Effector memory CD4-positive, alpha-beta T cell (primary cell): ENCODE measurements at regions not wholly inside any gene's neighbourhood (a gene's known extent, or its start where the extent isn't known, plus 50 kb on each side); places are given as distances from the start of the nearest gene placed in this dataset.
"Not testable (repeated sequence)": the region's sequence is repeated elsewhere in the genome, so short reads cannot be mapped to it uniquely, and the experiment has no call there.

ENCODE experiments used
- DNase-seq, 3 donors: peaks; one replicate each; pipeline ENCODE4 v3.0.0-alpha.2; 2020
- H3K27ac ChIP-seq: 2 replicates; pipeline ENCODE4 v1.7.0; 2013; ENCODE audit warnings: mild to moderate bottlenecking, low read length, moderate library complexity; ENCODE audit not compliant: insufficient read depth, poor library complexity, severe bottlenecking
- H3K27me3 ChIP-seq: replicated peaks from 2 replicates; pipeline ENCODE4 v1.7.0; 2013; ENCODE audit warnings: mild to moderate bottlenecking, low read length; ENCODE audit not compliant: insufficient read depth, control insufficient read depth, poor library complexity, severe bottlenecking
- H3K36me3 ChIP-seq: 2 replicates; pipeline ENCODE4 v1.7.0; 2013; ENCODE audit warnings: mild to moderate bottlenecking, low read length, moderate library complexity; ENCODE audit not compliant: control insufficient read depth, insufficient read depth
- H3K4me1 ChIP-seq: 2 replicates; pipeline ENCODE4 v1.7.0; 2013; ENCODE audit warnings: low read length, mild to moderate bottlenecking; ENCODE audit not compliant: control insufficient read depth, insufficient read depth, poor library complexity, severe bottlenecking
- H3K4me3 ChIP-seq: 2 replicates; pipeline ENCODE4 v1.7.0; 2013; ENCODE audit warnings: low read length, low read depth, mild to moderate bottlenecking; ENCODE audit not compliant: insufficient read depth, poor library complexity, severe bottlenecking
- H3K9me3 ChIP-seq: 2 replicates; pipeline ENCODE4 v1.7.0; 2013; ENCODE audit warnings: mild to moderate bottlenecking, low read length, moderate library complexity; ENCODE audit not compliant: control insufficient read depth

GRCh38 chr3:144963810-144964209, 992.2 kb downstream of the DIPK2A start:
- H3K4me1 ChIP-seq, result no peaks in the 10 kb centered on the region
- no peaks in the 10 kb centered on the region for H3K9me3 ChIP-seq
- H3K27me3 ChIP-seq, result no peaks in the 10 kb centered on the region
- DNase-seq, result no peak
- H3K36me3 ChIP-seq, result no peaks in the 10 kb centered on the region
- H3K27ac ChIP-seq, result no peak overlapping the region
- no peak overlapping the region for H3K4me3 ChIP-seq

GRCh38 chr3:144966560-144966959, 994.9 kb downstream of the DIPK2A start:
- no peaks in the 10 kb centered on the region for H3K4me1 ChIP-seq
- H3K9me3 ChIP-seq, result no peaks in the 10 kb centered on the region
- H3K36me3 ChIP-seq, result no peaks in the 10 kb centered on the region
- no peaks in the 10 kb centered on the region for H3K27me3 ChIP-seq
- DNase-seq, result no peak
- H3K27ac ChIP-seq, result no peak overlapping the region
- H3K4me3 ChIP-seq, result no peak overlapping the region

- H3K27ac ChIP-seq, result no peak overlapping the region
- no peaks in the 10 kb centered on the region for H3K9me3 ChIP-seq
- H3K4me1 ChIP-seq, result no peaks in the 10 kb centered on the region
- no peak for DNase-seq
- H3K4me3 ChIP-seq, result no peak overlapping the region
- H3K36me3 ChIP-seq, result no peaks in the 10 kb centered on the region
- H3K27me3 ChIP-seq, result no peaks in the 10 kb centered on the region
These were observed 997.2 kb downstream of the DIPK2A start for GRCh38 chr3:144968750-144969350.

GRCh38 chr3:144984481-144984880, 1012.9 kb downstream of the DIPK2A start:
- H3K36me3 ChIP-seq, H3K4me1 ChIP-seq, H3K27me3 ChIP-seq, H3K27ac ChIP-seq, DNase-seq, H3K4me3 ChIP-seq, H3K9me3 ChIP-seq: not testable (repeated sequence)

GRCh38 chr3:144989807-144990206, 1018.2 kb downstream of the DIPK2A start:
- no peak for DNase-seq
- no peaks in the 10 kb centered on the region for H3K36me3 ChIP-seq
- H3K27me3 ChIP-seq, result no peaks in the 10 kb centered on the region
- no peak overlapping the region for H3K27ac ChIP-seq
- H3K4me1 ChIP-seq, result no peaks in the 10 kb centered on the region
- no peaks in the 10 kb centered on the region for H3K9me3 ChIP-seq
- no peak overlapping the region for H3K4me3 ChIP-seq

- Histone ChIP-seq H3K27ac (no peak overlapping the region), H3K4me3 (no peak overlapping the region), H3K36me3 (no peaks in the 10 kb centered on the region), H3K9me3 (no peaks in the 10 kb centered on the region), H3K4me1 (no peaks in the 10 kb centered on the region), H3K27me3 (no peaks in the 10 kb centered on the region)
- no peak for DNase-seq
These were observed 1024.2 kb downstream of the DIPK2A start for GRCh38 chr3:144995856-144996255.

- DNase-seq, result no peak
- no peaks in the 10 kb centered on the region for H3K9me3 ChIP-seq
- no peaks in the 10 kb centered on the region for H3K36me3 ChIP-seq
- H3K27me3 ChIP-seq, result no peaks in the 10 kb centered on the region
- H3K4me3 ChIP-seq, result no peak overlapping the region
- H3K27ac ChIP-seq, result no peak overlapping the region
- H3K4me1 ChIP-seq, result no peaks in the 10 kb centered on the region
These were observed 1033.8 kb downstream of the DIPK2A start for GRCh38 chr3:145005427-145005826.

GRCh38 chr3:145006271-145006670, 1034.6 kb downstream of the DIPK2A start:
- no peaks in the 10 kb centered on the region for H3K36me3 ChIP-seq
- no peaks in the 10 kb centered on the region for H3K4me1 ChIP-seq
- no peak overlapping the region for H3K27ac ChIP-seq
- H3K27me3 ChIP-seq, result no peaks in the 10 kb centered on the region
- no peak overlapping the region for H3K4me3 ChIP-seq
- DNase-seq, result no peak
- no peaks in the 10 kb centered on the region for H3K9me3 ChIP-seq

- Histone ChIP-seq H3K27ac (no peak overlapping the region), H3K4me1 (no peaks in the 10 kb centered on the region), H3K27me3 (no peaks in the 10 kb centered on the region), H3K9me3 (no peaks in the 10 kb centered on the region), H3K4me3 (no peak overlapping the region), H3K36me3 (no peaks in the 10 kb centered on the region)
- DNase-seq, result no peak
These were observed 1042.3 kb downstream of the DIPK2A start for GRCh38 chr3:145013931-145014330.

- no peaks in the 10 kb centered on the region for H3K4me1 ChIP-seq
- no peak overlapping the region for H3K4me3 ChIP-seq
- no peaks in the 10 kb centered on the region for H3K27me3 ChIP-seq
- no peak for DNase-seq
- no peaks in the 10 kb centered on the region for H3K9me3 ChIP-seq
- H3K36me3 ChIP-seq, result no peaks in the 10 kb centered on the region
- H3K27ac ChIP-seq, result no peak overlapping the region
These were observed 1043.6 kb downstream of the DIPK2A start for GRCh38 chr3:145015253-145015652.
